Neural progenitor cell (in vitro differentiated cells): ENCODE measurements at regions not wholly inside any gene's neighbourhood (a gene's known extent, or its start where the extent isn't known, plus 50 kb on each side); places are given as distances from the start of the nearest gene placed in this dataset.
A peak's percentile ranks its signal among the peaks of the same experiment; 100 is the strongest.

Experiments used
- DNase-seq: peaks from one replicate; pipeline ENCODE4 v3.0.0-alpha.2; 2016; ENCODE audit warnings: low spot score
- H2AFZ ChIP-seq: fragments of 200-600 bp; sonication (generic); replicated peaks from 2 replicates; pipeline ENCODE4 v1.6.1; 2016; ENCODE audit warnings: antibody characterized with exemption
- H3F3A ChIP-seq: fragments of 200-600 bp; sonication (generic); 2 replicates; pipeline ENCODE4 v1.6.1; 2016; ENCODE audit warnings: antibody characterized with exemption, low read depth
- H3K27ac ChIP-seq: fragments of 200-600 bp; sonication (generic); 2 replicates; pipeline ENCODE4 v1.5.1; 2016; ENCODE audit warnings: mild to moderate bottlenecking
- H3K27me3 ChIP-seq: fragments of 200-600 bp; sonication (generic); 2 replicates; pipeline ENCODE4 v1.6.1; 2016; ENCODE audit warnings: mild to moderate bottlenecking, moderate library complexity
- H3K36me3 ChIP-seq: fragments of 200-600 bp; sonication (generic); 2 replicates; pipeline ENCODE4 v1.5.1; 2016
- H3K4me1 ChIP-seq: fragments of 200-600 bp; sonication (generic); 2 replicates; pipeline ENCODE4 v1.6.1; 2016; ENCODE audit warnings: mixed run types
- H3K4me2 ChIP-seq: fragments of 200-600 bp; sonication (generic); 2 replicates; pipeline ENCODE4 v1.6.1; 2016
- H3K4me3 ChIP-seq: fragments of 200-600 bp; sonication (generic); 2 replicates; pipeline ENCODE4 v1.5.1; 2016
- H3K79me2 ChIP-seq: fragments of 200-600 bp; sonication (generic); 2 replicates; pipeline ENCODE4 v1.6.1; 2016; ENCODE audit warnings: low read depth
- H3K9ac ChIP-seq: fragments of 200-600 bp; sonication (generic); 2 replicates; pipeline ENCODE4 v1.6.1; 2016
- H3K9me3 ChIP-seq: fragments of 200-600 bp; sonication (generic); 2 replicates; pipeline ENCODE4 v1.5.1; 2016; ENCODE audit warnings: low read depth
- H4K20me1 ChIP-seq: fragments of 200-600 bp; sonication (generic); 2 replicates; pipeline ENCODE4 v1.6.1; 2016; ENCODE audit warnings: low read depth
- H3K27ac Mint-ChIP-seq: 3 replicates; pipeline ENCODE4 v1.8.0; 2021; ENCODE audit warnings: mixed read lengths
- H3K27me3 Mint-ChIP-seq: 2 replicates; pipeline ENCODE4 v1.8.0; 2022; ENCODE audit warnings: low read depth, mild to moderate bottlenecking, inconsistent platforms, moderate library complexity, mixed read lengths; ENCODE audit not compliant: insufficient read depth
- H3K36me3 Mint-ChIP-seq: 3 replicates; pipeline ENCODE4 v1.8.0; 2021; ENCODE audit warnings: mixed read lengths
- H3K4me1 Mint-ChIP-seq: 3 replicates; pipeline ENCODE4 v1.8.0; 2021; ENCODE audit warnings: mixed read lengths
- H3K4me3 Mint-ChIP-seq: 3 replicates; pipeline ENCODE4 v1.8.0; 2021; ENCODE audit warnings: mild to moderate bottlenecking, moderate library complexity, mixed read lengths
- H3K9me3 Mint-ChIP-seq: 3 replicates; pipeline ENCODE4 v1.8.0; 2020; ENCODE audit warnings: mixed read lengths
- EZH2 ChIP-seq: fragments of 200-600 bp; sonication (generic); IDR thresholded peaks from 2 replicates; pipeline ENCODE4 v1.6.1; 2017; ENCODE audit warnings: antibody characterized with exemption, mild to moderate bottlenecking, moderate library complexity
- EZH2phosphoT487 ChIP-seq: fragments of 200-600 bp; sonication (generic); IDR thresholded peaks from 2 replicates; pipeline ENCODE4 v1.6.1; 2017; ENCODE audit warnings: antibody characterized with exemption
- TF ChIP-seq, protein P1 (sequence below): fragments of 200-600 bp; sonication (generic); IDR thresholded peaks from 2 replicates; pipeline ENCODE4 v1.5.1; 2017; ENCODE audit warnings: antibody characterized with exemption, mild to moderate bottlenecking

DNA sequence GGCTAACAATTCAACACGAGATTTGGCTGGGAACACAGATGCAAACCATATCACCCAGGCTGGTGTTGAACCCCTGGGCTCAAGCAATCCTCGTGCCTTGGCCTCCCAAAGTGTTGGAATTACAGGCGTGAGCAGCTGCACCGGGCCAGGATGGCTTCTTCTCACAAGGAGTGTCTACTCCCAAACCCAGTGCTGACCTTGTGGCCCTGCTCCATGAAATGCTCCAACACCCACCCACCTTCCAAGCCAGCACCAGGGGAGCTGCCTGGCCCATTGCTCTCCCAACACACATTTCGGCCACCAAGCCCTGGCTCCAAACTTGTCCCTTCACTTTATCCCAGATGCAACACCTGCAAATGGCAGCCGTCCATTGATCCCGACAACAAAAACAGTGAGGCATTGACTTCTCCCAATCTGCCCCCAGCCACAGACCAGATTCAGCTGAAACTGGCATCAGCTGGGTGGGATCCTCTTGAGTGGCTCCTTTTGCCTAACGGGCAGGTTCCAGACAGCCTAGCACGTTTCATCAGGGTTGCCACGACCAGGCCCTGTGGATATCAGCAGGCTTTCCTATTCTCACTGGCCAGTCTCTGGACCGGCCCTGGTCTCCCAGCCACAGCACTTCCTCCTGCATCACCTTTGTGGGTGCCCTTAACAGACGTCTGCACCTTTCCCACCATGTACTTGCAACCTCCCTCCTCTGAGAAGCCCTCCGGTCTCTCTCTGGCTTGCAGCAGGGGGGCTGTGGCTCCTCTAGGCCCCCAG is 105.7 kb upstream of the CARD11 start:
- H3K27me3 ChIP-seq: no peaks in the 10 kb centered on the region
- no peak overlapping the region for H3K27ac ChIP-seq
- Mint-ChIP-seq H3K27me3 (peaks cover 6% of the 10 kb centered on the region), H3K36me3 (no peaks in the 10 kb centered on the region), H3K4me1 (peaks cover 20% of the 10 kb centered on the region), H3K4me3 (no peak overlapping the region), H3K9me3 (peaks cover under 1% of the 10 kb centered on the region), H3K27ac (peak overlapping the region; percentile 67)
- H3K4me3 ChIP-seq: no peak overlapping the region
- no peaks in the 10 kb centered on the region for H3K36me3 ChIP-seq
- no peak overlapping the region for H2AFZ ChIP-seq
- H3K9ac ChIP-seq: no peak overlapping the region
- no peak for DNase-seq
- no peaks in the 10 kb centered on the region for H3F3A ChIP-seq
- no peaks in the 10 kb centered on the region for H4K20me1 ChIP-seq
- no peaks in the 10 kb centered on the region for H3K79me2 ChIP-seq
- H3K9me3 ChIP-seq: no peaks in the 10 kb centered on the region
- H3K4me1 ChIP-seq: no peaks in the 10 kb centered on the region
- H3K4me2 ChIP-seq: no peak overlapping the region
- TF ChIP-seq EZH2 (no peak), EZH2phosphoT487 (no peak)
- TF ChIP-seq, protein P1, sequence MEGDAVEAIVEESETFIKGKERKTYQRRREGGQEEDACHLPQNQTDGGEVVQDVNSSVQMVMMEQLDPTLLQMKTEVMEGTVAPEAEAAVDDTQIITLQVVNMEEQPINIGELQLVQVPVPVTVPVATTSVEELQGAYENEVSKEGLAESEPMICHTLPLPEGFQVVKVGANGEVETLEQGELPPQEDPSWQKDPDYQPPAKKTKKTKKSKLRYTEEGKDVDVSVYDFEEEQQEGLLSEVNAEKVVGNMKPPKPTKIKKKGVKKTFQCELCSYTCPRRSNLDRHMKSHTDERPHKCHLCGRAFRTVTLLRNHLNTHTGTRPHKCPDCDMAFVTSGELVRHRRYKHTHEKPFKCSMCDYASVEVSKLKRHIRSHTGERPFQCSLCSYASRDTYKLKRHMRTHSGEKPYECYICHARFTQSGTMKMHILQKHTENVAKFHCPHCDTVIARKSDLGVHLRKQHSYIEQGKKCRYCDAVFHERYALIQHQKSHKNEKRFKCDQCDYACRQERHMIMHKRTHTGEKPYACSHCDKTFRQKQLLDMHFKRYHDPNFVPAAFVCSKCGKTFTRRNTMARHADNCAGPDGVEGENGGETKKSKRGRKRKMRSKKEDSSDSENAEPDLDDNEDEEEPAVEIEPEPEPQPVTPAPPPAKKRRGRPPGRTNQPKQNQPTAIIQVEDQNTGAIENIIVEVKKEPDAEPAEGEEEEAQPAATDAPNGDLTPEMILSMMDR: no peak

- H3K4me3 Mint-ChIP-seq: no peak overlapping the region
- no peak overlapping the region for H3K9ac ChIP-seq
- H4K20me1 ChIP-seq: no peaks in the 10 kb centered on the region
- H3K27me3 Mint-ChIP-seq: peaks cover 6% of the 10 kb centered on the region
- no peaks in the 10 kb centered on the region for H3K4me1 ChIP-seq
- H3F3A ChIP-seq: no peaks in the 10 kb centered on the region
- H3K27me3 ChIP-seq: no peaks in the 10 kb centered on the region
- H3K79me2 ChIP-seq: no peaks in the 10 kb centered on the region
- H3K4me2 ChIP-seq: no peak overlapping the region
- no peak for DNase-seq
- no peak overlapping the region for H3K27ac ChIP-seq
- no peaks in the 10 kb centered on the region for H3K36me3 Mint-ChIP-seq
- H3K4me3 ChIP-seq: no peak overlapping the region
- H3K4me1 Mint-ChIP-seq: peaks cover 18% of the 10 kb centered on the region
- H3K9me3 ChIP-seq: no peaks in the 10 kb centered on the region
- peaks cover 6% of the 10 kb centered on the region for H3K9me3 Mint-ChIP-seq
- H2AFZ ChIP-seq: no peak overlapping the region
- TF ChIP-seq, protein P1: no peak
- TF ChIP-seq EZH2phosphoT487 (no peak), EZH2 (no peak)
- no peaks in the 10 kb centered on the region for H3K36me3 ChIP-seq
- peak overlapping the region; percentile 67 for H3K27ac Mint-ChIP-seq
These were observed 106.4 kb upstream of the CARD11 start for GRCh38 chr7:3150027-3150426.

GRCh38 chr7:3151784-3152183 is 108.1 kb upstream of the CARD11 start:
- no peak overlapping the region for H3K4me3 Mint-ChIP-seq

More at GRCh38 chr7:3151784-3152183, 108.1 kb upstream of the CARD11 start:
- Histone ChIP-seq H3K9ac (no peak overlapping the region), H3K36me3 (no peaks in the 10 kb centered on the region), H4K20me1 (no peaks in the 10 kb centered on the region), H3K4me1 (no peaks in the 10 kb centered on the region), H2AFZ (no peak overlapping the region), H3K9me3 (no peaks in the 10 kb centered on the region), H3K4me3 (no peak overlapping the region), H3K79me2 (no peaks in the 10 kb centered on the region), H3K27ac (no peak overlapping the region), H3F3A (no peaks in the 10 kb centered on the region), H3K27me3 (no peaks in the 10 kb centered on the region), H3K4me2 (no peak overlapping the region)
- Mint-ChIP-seq H3K27ac (no peak overlapping the region), H3K9me3 (peaks cover 11% of the 10 kb centered on the region), H3K36me3 (no peaks in the 10 kb centered on the region), H3K27me3 (peaks cover 8% of the 10 kb centered on the region), H3K4me1 (peaks cover 15% of the 10 kb centered on the region)
- no peak for TF ChIP-seq EZH2phosphoT487
- TF ChIP-seq, protein P1: no peak
- no peak for TF ChIP-seq EZH2
- DNase-seq: no peak
